ENCODE measurements at regions not wholly inside any gene's neighbourhood (a gene's known extent, or its start where the extent isn't known, plus 50 kb on each side); places are given as distances from the start of the nearest gene placed in this dataset.
"Not testable (repeated sequence)": the region's sequence is repeated elsewhere in the genome, so short reads cannot be mapped to it uniquely, and the experiment has no call there.

DNA sequence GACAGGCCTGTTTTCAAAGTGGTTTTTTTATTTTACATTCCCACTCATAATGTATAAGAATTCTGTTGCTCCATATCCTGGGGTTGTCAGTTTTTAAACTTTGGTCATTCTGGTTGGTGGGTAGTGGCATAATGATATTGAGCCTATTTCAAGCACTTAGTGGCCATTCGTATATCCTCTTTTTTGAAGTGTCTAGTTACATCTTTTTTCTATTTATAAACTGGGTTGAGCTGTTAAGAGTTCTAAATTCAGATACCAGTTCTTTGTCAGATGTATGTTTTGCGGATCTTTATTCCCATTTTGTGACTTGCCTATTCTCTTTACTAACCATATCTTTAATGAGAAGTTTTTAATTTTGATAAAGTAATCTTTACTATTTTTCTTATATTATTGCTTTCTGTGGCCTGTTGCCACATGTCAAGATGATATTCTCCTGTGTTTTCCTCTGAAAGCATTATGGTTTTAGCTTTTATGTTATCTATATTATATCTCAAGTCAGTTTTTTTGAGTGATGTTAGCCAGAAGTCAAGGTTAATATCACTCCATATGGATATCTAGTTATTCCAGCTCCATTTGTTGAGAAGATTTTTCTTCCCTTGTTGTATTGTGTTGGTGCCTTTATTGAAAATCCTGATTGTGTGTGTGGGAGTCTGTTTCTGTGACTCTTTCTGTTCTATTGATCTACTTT, 110.9 kb downstream of the FHIP1A start:
- DNase-seq (ENCODE audit: low read depth in 2 of 3, low spot score in 2 of 3), result no peak

GRCh38 chr4:151522866-151523519, 114.0 kb downstream of the FHIP1A start:
- no peak for DNase-seq (ENCODE audit: low read depth in 2 of 3, low spot score in 2 of 3)

DNA sequence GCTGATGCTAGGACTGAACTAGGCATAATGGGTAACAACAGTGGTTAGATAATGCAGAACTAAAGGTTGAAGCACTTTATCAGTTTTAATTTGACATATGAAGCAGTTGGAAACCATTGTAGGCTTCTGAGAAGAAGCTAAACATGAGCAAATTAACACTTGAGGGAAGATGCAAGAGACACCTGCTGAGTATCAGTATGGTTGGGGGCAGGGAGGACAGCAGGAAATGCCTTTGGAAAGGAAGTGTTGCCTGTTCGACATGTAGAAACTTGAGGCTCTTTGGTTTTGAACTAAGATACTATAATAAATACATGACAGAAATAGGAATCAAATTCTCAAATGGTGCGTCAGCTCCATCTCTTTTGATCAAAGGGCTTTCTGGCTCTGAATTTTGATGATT, 115.6 kb downstream of the FHIP1A start:
- no peak for DNase-seq (ENCODE audit: low read depth in 2 of 3, low spot score in 2 of 3)

DNA sequence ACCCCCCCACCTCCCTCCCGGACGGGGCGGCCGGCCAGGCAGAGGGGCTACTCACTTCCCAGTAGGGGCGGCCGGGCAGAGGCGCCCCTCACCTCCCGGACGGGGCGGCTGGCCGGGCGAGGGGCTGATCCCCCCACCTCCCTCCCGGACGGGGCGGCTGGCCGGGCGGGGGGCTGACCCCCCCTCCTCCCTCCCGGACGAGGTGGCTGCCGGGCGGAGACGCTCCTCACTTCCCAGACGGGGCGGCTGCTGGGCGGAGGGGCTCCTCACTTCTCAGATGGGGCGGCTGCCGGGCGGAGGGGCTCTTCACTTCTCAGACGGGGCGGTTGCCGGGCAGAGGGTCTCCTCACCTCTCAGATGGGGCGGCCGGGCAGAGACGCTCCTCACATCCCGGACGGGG, 117.5 kb downstream of the FHIP1A start:
- DNase-seq (ENCODE audit: low read depth in 2 of 3, low spot score in 2 of 3), result not testable (repeated sequence)

DNA sequence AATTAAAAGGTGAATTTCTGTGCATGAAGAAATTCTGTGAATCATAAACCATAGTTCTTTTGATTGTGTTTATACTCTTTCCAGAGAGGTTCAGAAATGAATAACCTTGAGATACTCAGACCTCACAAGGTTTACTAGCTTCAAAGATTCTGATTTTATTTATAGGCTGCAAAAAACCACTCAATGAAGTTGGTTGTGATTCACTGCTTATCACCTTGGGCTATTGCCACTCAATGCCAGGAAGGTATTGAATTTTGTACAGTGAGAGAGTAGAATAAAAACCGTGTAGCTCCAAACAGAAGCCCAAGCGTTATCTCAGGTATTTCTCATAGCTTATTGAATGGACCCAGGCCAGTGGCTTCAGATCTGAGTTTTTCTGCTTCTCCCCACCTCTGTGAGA, 118.7 kb downstream of the FHIP1A start:
- no peak for DNase-seq (ENCODE audit: low read depth in 2 of 3, low spot score in 2 of 3)

DNA sequence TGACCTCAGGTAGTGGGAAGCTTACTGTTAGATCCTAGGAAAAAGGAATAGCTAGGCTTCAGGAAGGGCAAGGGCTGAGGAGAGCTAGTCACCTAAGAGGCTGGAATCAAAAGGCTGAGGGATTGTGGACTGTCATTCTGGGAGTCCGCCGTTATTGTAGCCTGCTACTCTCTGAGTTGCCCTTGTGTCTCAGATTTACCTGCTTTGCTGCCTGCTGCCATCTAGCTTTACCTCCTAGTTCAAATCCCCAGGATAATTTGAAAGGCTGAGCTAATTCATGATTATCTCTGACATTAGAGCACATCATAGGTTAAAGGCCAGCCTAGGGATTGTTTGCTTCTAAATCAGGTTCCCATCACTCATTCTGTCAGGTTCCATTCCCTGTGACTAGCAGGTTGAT, 120.2 kb downstream of the FHIP1A start:
- no peak for DNase-seq (ENCODE audit: low read depth in 2 of 3, low spot score in 2 of 3)

- no peak for DNase-seq (ENCODE audit: low read depth in 2 of 3, low spot score in 2 of 3)
These were observed 121.3 kb downstream of the FHIP1A start for GRCh38 chr4:151530230-151530629.

GRCh38 chr4:151530783-151531182, 121.8 kb downstream of the FHIP1A start:
- DNase-seq (ENCODE audit: low read depth in 2 of 3, low spot score in 2 of 3), result no peak

DNA sequence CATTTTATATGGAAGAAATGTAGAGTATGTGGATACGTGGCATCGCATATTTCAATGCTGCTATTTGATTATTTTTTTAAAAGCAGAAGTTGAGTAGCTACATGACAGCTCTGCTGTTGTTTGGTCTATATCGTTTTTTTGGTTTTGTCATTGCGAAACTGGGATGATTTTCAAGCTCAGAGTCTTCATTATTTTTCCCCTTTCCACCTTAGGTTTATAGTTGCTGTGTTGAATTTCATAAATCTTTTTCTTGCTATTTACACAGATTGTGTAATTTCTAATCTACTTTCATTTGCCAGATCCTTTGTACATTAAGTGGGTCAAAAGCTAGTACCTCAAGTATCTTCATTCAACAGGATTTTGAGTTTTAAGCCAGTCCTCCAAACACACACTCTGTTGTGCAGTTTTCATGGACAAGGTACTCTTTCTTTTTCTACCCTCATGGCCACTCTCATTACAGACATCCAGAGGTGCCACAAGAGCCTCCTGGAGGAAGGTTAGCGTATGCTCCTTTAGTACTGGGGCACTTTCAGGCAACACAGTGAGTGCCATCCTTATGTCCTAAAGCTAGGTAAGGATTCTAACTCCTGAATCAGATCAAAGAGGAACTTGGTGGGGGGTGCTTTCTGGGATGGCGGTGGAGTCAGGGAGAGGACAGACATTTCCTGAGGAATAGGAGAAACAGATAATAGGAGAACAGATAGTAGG, 123.2 kb downstream of the FHIP1A start:
- DNase-seq (ENCODE audit: low read depth in 2 of 3, low spot score in 2 of 3), result no peak

GRCh38 chr4:151534195-151534594, 125.2 kb downstream of the FHIP1A start:
- no peak for DNase-seq (ENCODE audit: low read depth in 2 of 3, low spot score in 2 of 3)

DNA sequence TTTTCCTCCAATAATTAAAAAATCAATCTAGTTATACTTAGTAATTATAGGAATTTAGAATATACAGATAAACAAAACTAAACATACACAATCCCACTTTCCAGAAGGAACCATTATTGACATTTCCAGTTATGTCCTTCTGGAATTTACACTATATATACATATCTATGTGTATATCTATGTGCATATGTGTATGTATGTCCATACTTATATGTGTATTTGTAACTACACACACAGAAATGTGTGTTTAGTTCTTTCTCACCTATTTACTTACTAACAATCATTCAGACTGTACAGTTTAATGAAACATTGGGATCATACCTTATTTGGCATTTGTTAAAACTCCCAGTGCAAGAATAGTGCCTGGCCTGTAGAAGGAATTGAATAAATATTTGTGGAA, 126.4 kb downstream of the FHIP1A start:
- DNase-seq (ENCODE audit: low read depth in 2 of 3, low spot score in 2 of 3), result no peak

DNA sequence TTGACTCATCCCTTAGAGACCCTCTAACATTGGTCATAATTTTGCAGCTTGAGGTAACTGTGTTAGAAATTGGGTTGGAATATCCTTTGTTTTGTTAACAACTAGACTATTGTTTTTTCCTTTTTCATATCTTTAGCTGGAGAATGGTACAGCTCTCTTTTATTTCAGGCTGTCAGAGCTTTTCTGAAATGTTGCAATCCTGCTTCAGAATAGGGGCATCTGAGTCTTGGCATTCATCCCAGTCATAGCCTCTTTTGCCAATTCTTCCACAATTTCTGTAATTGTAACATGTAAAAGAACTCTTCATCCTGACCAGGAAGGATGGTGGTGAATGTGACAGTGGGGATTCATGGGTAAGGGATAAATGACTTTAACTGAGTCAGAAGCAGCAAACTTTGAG, 128.7 kb downstream of the FHIP1A start:
- no peak for DNase-seq (ENCODE audit: low read depth in 2 of 3, low spot score in 2 of 3)

- no peak for DNase-seq (ENCODE audit: low read depth in 2 of 3, low spot score in 2 of 3)
These were observed 130.0 kb downstream of the FHIP1A start for GRCh38 chr4:151538963-151539362.

DNA sequence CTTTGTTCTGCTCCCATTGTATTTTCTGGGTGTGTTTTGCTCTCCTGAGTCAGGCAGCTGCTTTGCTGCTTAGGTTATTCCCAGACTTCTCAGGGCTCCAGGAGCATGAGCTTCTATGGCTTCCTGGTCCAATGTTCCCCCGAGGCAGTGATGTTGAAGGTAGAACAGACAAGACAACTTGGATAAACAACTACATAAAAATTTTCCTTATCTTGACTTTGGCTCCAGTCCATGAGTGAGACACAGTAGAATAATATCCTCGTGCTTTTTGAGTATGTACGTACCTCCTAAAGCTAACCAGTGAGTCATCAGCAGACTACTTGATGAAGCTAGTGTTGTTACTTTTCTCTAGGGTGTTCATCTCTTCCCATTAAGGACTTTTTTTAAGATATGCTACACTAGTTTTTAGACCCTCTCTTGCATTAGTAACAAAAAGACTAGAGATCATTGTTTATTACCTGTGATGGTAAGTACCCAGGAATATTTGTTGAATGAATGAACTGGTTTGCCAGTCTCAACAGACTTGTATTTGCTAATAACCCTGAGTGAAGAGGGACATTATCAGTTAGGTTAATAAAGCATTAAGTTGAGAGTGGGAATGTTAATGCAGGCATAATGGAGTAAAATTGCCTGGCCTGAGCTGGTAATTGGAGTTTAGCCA, 131.9 kb downstream of the FHIP1A start:
- DNase-seq (ENCODE audit: low read depth in 2 of 3, low spot score in 2 of 3), result no peak

- no peak for DNase-seq (ENCODE audit: low read depth in 2 of 3, low spot score in 2 of 3)
These were observed 132.6 kb downstream of the FHIP1A start for GRCh38 chr4:151541389-151542071.

GRCh38 chr4:151548708-151549107, 139.7 kb downstream of the FHIP1A start:
- no peak for DNase-seq (ENCODE audit: low read depth in 2 of 3, low spot score in 2 of 3)

- not testable (repeated sequence) for DNase-seq (ENCODE audit: low read depth in 2 of 3, low spot score in 2 of 3)
These were observed 140.4 kb downstream of the FHIP1A start for GRCh38 chr4:151549378-151549777.

DNA sequence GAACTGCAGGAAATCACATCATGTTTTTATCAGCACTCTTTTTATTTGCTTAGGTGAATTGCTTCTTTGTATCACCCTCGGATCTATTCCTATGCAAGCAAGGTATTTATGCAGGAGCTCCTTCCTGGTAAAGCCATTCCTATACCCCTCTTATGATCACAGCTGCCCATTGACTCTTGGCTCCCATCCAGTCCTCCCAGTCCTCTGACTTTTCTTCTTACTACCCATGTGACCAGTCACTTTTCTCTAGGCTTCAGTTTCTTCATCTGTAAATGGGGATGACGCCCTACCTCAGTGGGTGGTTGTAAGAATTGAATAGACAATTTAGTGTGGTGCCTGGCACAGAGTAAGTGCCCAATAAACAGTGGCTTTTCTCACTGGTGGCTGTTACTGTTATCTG, 144.9 kb downstream of the FHIP1A start:
- no peak for DNase-seq (ENCODE audit: low read depth in 2 of 3, low spot score in 2 of 3)

DNA sequence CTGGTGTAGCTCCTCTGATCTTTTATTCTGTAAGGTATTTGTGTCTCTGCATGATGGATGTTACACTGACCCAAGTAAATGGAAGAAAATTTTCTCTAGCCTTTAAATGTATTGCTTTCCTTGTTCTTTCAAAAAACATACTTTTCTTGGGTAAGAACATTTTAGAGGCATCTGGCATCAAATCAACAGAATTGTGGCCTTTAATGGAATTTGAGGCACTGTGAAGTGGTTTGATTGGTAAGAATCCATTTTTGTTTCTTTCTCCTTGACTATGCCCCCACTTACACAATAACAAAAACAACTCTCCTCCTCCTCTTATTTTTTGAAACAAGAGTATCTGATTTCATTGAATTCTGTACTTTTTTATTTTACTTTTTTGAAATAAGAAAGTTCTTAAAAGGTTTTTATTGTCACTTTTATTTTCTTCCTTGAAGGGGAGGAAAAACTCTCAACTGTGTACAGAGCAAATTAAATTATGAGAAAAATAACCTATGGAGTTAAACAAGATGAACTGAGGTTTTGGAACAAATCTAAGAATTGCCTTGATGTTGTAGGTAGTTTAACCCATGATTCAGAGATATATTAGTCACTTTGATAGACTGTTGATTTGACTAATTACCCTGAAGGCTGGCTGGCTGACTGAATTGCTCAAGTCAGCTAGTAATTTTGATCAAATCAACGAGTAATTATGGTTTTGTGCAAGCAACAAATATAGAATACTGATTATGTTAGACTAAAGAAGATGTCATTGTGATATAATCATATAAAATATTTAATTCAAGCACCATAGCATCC, 146.4 kb downstream of the FHIP1A start:
- DNase-seq (ENCODE audit: low read depth in 2 of 3, low spot score in 2 of 3), result no peak

- no peak for DNase-seq (ENCODE audit: low read depth in 2 of 3, low spot score in 2 of 3)
These were observed 149.6 kb downstream of the FHIP1A start for GRCh38 chr4:151558496-151559113.

Measured in hematopoietic multipotent progenitor cell (in vitro differentiated cells).